Stomach (tissue), 4 donors: ENCODE measurements at regions not wholly inside any gene's neighbourhood (a gene's known extent, or its start where the extent isn't known, plus 50 kb on each side); places are given as distances from the start of the nearest gene placed in this dataset.

Experiments
- POLR2A ChIP-seq, 4 donors: fragments of 450-650 bp; IDR thresholded peaks; one replicate each; pipeline ENCODE4 v1.6.1; 2016; ENCODE audit warnings: antibody characterized with exemption in 4 of 4, control low read depth in 2 of 4, mild to moderate bottlenecking in 1 of 4, moderate library complexity in 1 of 4
- TF ChIP-seq, protein P1 (sequence below), 7 experiments: fragments of 450-650 bp in 4 of 7; fragments of 200-600 bp in 3 of 7; sonication (generic) in 3 of 7; IDR thresholded peaks; one replicate each; pipeline ENCODE4 v1.5.1; 2016 to 2019; ENCODE audit warnings: antibody characterized with exemption in 7 of 7, control low read depth in 2 of 7, mild to moderate bottlenecking in 1 of 7

DNA sequence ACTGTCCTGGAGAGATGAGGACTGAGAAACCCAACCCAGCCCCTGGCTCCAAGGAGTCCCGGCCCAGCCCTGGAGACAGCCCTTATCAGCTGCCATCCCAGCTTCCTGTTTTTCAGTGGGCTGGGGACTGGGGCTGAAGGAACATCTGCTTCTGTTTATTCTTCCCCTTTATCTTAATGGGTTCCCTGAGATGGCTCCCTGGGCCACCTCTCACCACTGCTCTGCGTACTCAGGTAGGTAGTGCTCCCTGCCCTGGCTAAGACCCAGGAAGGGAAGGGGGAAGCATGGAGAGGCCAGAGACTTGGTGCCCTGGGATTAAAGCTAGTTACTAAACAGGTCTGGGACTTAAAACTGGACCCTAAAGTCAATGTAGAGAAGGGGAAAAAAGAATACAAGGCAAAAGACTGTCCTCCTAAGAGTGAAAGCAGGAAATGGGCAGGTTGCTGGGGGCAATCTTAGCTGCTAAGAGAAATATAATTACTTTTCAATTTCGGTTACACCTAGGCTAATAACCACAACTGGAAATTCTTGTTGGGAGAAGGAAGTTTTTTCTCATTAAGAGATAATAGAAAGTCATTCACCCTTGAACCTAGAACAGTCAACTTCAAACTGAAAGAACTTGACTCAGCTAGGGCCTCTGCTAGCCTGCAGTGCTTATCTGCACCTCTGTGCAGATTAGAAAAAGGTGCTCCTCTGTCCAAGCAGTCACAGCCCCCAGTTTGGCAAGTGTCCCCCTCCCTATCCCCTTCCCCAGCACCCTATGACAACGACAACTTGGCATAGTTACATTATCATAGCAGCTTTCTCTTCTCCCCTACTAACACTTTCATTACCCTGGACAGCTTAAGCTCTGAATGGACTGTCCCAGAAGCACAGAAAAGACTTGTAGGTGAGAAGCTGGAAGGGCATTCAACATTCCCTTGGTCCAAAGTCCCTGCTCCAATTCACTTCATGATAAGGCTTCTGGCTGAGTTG, 65.6 kb upstream of the KDM7A start:
- TF ChIP-seq, protein P1, sequence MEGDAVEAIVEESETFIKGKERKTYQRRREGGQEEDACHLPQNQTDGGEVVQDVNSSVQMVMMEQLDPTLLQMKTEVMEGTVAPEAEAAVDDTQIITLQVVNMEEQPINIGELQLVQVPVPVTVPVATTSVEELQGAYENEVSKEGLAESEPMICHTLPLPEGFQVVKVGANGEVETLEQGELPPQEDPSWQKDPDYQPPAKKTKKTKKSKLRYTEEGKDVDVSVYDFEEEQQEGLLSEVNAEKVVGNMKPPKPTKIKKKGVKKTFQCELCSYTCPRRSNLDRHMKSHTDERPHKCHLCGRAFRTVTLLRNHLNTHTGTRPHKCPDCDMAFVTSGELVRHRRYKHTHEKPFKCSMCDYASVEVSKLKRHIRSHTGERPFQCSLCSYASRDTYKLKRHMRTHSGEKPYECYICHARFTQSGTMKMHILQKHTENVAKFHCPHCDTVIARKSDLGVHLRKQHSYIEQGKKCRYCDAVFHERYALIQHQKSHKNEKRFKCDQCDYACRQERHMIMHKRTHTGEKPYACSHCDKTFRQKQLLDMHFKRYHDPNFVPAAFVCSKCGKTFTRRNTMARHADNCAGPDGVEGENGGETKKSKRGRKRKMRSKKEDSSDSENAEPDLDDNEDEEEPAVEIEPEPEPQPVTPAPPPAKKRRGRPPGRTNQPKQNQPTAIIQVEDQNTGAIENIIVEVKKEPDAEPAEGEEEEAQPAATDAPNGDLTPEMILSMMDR (IDR thresholded peaks at IDR 0.05), result no peak
- no peak for TF ChIP-seq POLR2A (IDR thresholded peaks at IDR 0.05)
